ENCODE measurements at regions not wholly inside any gene's neighbourhood (a gene's known extent, or its start where the extent isn't known, plus 50 kb on each side); places are given as distances from the start of the nearest gene placed in this dataset.

GRCh38 chr13:95444006-95444730 lies 108.4 kb upstream of the CLDN10 start:
- H3K4me1 ChIP-seq, result peaks cover 0 to 11% (median 0%) of the 10 kb centered on the region in 9 donors
- ATAC-seq (no peak), DNase-seq (no peak)
- H3K27me3 ChIP-seq, result peaks cover 0 to 4% (median 0%) of the 10 kb centered on the region in 7 donors
- H3K36me3 ChIP-seq, result no peaks in the 10 kb centered on the region
- H3K27ac ChIP-seq, result no peak overlapping the region
- TF ChIP-seq CTCF (IDR thresholded peaks at IDR 0.05), result no peak
- no peak overlapping the region for H3K4me3 ChIP-seq
- H3K9me3 ChIP-seq, result no peaks in the 10 kb centered on the region
- intact Hi-C loops (cut with DNase I), result no loop called here
- 77 to 80% methylated on average over 6 of the region's 6 CpGs for WGBS, 2 donors

- Histone ChIP-seq H3K9me3 (no peaks in the 10 kb centered on the region), H3K36me3 (no peaks in the 10 kb centered on the region), H3K27me3 (peaks cover 0 to 4% (median 0%) of the 10 kb centered on the region in 7 donors), H3K4me1 (peaks cover 0 to 11% (median 0%) of the 10 kb centered on the region in 9 donors), H3K4me3 (no peak overlapping the region), H3K27ac (no peak overlapping the region)
- DNase-seq (no peak), ATAC-seq (no peak)
- 35 to 40% methylated on average over 4 of the region's 4 CpGs for WGBS, 2 donors
- TF ChIP-seq CTCF (IDR thresholded peaks at IDR 0.05), result no peak
- intact Hi-C loops (cut with DNase I), result no loop called here
Observed at GRCh38 chr13:95445131-95445530, 107.4 kb upstream of the CLDN10 start.

- no peak for TF ChIP-seq CTCF (IDR thresholded peaks at IDR 0.05)
- Histone ChIP-seq H3K4me1 (peaks cover 0 to 11% (median 0%) of the 10 kb centered on the region in 9 donors), H3K4me3 (no peak overlapping the region), H3K27me3 (peaks cover 0 to 9% (median 0%) of the 10 kb centered on the region in 7 donors), H3K27ac (no peak overlapping the region), H3K9me3 (no peaks in the 10 kb centered on the region), H3K36me3 (no peaks in the 10 kb centered on the region)
- intact Hi-C loops (cut with DNase I), result no loop called here
- no peak for ATAC-seq
- DNase-seq, result no peak
- 64 to 75% methylated on average over 8 of the region's 8 CpGs for WGBS, 2 donors
Observed at GRCh38 chr13:95447814-95448213, 104.7 kb upstream of the CLDN10 start.

GRCh38 chr13:95451656-95452055 lies 100.9 kb upstream of the CLDN10 start:
- Histone ChIP-seq H3K4me1 (peaks cover 0 to 16% (median 1%) of the 10 kb centered on the region in 9 donors), H3K4me3 (no peak overlapping the region), H3K27ac (no peak overlapping the region), H3K9me3 (no peaks in the 10 kb centered on the region), H3K27me3 (peaks cover 0 to 21% (median 0%) of the 10 kb centered on the region in 7 donors), H3K36me3 (no peaks in the 10 kb centered on the region)
- no peak for ATAC-seq
- no peak for TF ChIP-seq CTCF (IDR thresholded peaks at IDR 0.05)
- DNase-seq, result no peak
- WGBS, 2 donors, result 81 to 86% methylated on average over 2 of the region's 2 CpGs
- intact Hi-C loops (cut with DNase I), result no loop called here

Measured in heart right ventricle (tissue), 16 donors.